LNCaP clone FGC (cell line): ENCODE measurements at regions not wholly inside any gene's neighbourhood (a gene's known extent, or its start where the extent isn't known, plus 50 kb on each side); places are given as distances from the start of the nearest gene placed in this dataset.

Experiments used
- DNase-seq: peaks from one replicate; pipeline ENCODE4 v3.0.0-alpha.2; 2011; ENCODE audit warnings: low read depth
- H3K4me3 ChIP-seq: 2 replicates; pipeline ENCODE4 v1.5.1; 2011; ENCODE audit warnings: mild to moderate bottlenecking, low read depth, low read length, control low read depth
- TF ChIP-seq, protein P1 (sequence below): IDR thresholded peaks from 2 replicates; pipeline ENCODE4 v1.5.1; 2012; ENCODE audit warnings: mild to moderate bottlenecking; ENCODE audit not compliant: control insufficient read depth, insufficient read depth; ENCODE audit errors: extremely low read depth

DNA sequence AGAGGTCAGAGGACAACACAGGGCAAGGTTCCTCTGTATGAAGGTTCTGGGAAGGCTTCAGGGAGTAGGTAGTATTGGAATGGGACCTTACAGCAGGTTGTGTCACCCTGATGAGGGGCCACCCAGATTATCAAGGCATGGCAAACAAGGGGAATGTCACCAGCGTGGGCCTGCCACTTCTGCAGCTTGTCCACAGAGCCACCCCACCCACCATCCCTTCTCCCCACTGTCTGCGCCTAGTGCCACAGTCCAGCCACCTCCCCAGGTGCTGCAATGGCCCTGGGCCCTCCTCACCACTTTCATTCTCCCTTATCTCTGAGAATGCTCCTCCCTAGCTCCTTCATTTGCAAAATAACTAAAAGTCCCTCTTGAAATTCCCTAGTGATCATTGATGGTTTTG is 170.3 kb downstream of the TTC32 start:
- no peak overlapping the region for H3K4me3 ChIP-seq
- TF ChIP-seq, protein P1, sequence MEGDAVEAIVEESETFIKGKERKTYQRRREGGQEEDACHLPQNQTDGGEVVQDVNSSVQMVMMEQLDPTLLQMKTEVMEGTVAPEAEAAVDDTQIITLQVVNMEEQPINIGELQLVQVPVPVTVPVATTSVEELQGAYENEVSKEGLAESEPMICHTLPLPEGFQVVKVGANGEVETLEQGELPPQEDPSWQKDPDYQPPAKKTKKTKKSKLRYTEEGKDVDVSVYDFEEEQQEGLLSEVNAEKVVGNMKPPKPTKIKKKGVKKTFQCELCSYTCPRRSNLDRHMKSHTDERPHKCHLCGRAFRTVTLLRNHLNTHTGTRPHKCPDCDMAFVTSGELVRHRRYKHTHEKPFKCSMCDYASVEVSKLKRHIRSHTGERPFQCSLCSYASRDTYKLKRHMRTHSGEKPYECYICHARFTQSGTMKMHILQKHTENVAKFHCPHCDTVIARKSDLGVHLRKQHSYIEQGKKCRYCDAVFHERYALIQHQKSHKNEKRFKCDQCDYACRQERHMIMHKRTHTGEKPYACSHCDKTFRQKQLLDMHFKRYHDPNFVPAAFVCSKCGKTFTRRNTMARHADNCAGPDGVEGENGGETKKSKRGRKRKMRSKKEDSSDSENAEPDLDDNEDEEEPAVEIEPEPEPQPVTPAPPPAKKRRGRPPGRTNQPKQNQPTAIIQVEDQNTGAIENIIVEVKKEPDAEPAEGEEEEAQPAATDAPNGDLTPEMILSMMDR = no peak
- no peak for DNase-seq

DNA sequence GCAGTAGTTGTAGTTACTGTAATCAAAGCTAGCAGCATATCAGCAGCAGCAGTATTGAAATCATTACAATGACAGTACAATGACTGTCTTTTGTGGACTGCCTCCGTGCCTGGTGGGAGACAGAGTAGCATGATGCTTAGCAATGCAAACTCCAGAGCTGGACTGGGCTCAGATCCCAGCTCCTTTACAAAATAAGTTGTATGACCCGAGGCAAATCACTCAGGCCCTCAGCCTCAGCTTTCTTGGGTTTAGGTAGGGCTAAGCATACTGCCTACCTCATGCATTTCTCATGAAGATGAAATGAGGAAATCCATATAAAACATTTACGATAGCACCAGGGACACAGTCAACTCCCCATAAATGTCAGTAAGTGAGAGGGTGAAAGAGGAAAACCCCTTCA is 170.7 kb downstream of the TTC32 start:
- no peak overlapping the region for H3K4me3 ChIP-seq
- TF ChIP-seq, protein P1 = no peak
- DNase-seq = no peak

DNA sequence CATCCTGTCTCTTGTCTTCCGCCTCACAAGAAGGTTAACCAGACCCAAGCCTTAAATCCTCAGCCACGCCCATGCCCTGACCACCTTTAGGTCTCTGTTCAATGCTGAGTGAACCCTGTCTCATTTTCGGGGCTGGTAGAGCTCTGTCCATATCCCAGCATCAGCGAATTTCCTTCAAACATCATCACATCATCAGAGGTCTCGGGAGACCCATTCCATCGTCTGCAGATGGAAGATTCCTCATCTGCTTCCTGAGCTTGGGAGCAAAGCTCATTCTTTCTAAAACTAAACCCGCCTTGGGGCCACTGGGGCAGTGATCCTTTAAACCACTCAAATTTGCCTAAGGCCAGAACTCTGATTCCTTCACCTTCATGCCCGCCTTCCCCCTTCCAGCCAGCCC is 173.7 kb downstream of the TTC32 start:
- H3K4me3 ChIP-seq = no peak overlapping the region
- TF ChIP-seq, protein P1 = no peak
- DNase-seq = no peak

DNA sequence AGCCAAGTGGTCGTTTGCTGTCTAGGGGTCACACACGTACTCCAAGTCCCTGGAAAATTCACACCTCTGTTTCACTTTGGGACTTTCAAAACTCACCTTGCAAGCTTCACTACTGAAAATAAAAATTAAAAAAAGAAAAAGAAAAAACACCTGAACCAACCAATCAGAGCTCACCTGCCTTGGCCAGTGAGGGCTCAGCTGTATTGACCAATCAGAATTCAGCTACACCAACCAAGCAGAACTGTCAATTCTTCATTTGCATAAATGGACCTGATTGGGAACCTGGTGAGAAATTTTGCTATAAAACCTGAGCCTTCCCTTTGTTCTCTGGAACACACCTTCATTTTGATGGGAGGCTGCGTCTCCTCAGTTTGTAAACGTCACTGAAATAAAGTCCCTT is 176.4 kb downstream of the TTC32 start:
- H3K4me3 ChIP-seq = no peak overlapping the region
- TF ChIP-seq, protein P1 = no peak
- DNase-seq = no peak

DNA sequence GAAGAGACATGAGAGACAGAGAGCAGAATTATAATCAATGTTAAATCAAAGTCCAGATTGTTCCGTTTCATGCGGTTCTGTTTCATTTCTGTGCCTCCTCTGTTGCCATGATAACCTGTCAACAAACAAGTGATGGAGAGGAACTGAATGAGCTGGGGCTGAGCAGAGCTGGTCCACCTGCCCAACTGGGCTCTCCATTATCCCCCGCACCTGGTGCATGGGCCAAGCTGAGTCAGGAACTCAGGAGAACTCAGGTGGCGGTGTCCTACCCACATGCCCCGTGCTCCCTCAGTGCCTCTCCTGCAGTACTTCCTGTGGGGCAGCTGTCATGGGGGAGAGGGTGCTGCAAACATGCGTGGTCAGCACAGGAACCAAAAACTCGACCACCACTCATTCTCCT is 178.8 kb downstream of the TTC32 start:
- H3K4me3 ChIP-seq = no peak overlapping the region
- DNase-seq = no peak
- TF ChIP-seq, protein P1 = no peak

DNA sequence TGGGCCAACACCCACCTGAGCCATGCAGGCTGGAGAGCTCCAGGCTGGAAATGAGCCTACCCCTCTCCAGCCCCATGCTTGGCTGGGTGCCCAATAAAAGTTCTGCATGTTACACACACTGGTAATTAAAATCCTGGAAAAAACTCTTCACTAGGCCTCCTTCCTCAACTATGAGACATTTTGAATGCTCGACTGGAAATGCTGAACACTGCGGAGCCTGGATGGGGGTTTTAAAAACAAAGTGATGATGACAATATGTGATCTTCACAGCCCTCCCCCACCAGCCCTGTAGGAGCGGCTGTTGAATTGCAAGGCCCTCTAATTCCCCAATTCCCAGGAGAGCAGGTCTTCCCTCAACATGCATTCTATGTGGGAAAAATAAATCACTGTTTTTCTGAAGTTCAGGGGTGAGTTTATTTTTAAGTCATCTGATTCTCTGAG is 179.2 kb downstream of the TTC32 start:
- no peak overlapping the region for H3K4me3 ChIP-seq
- DNase-seq = no peak
- TF ChIP-seq, protein P1 = no peak

DNA sequence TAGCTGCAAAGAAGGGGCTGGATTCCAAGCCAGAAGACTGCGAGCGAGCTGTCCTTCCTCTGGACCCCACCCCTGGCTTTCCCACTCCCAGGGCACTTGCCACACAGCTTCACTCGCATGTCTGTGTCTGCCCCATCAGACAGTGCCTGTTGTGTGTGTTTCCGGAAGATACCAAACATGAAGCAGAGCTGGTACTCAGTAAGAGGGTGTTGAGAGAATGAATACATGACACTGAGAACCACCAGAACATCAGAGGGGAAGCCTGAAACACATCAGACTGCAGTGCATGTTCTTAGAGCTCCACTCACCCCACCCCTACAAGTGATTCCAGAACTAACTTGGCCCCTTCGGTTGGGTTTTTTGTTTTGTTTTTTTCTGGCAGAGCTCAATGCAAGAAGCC is 181.5 kb downstream of the TTC32 start:
- no peak for DNase-seq
- H3K4me3 ChIP-seq = no peak overlapping the region
- TF ChIP-seq, protein P1 = no peak
